ENCODE measurements at regions not wholly inside any gene's neighbourhood (a gene's known extent, or its start where the extent isn't known, plus 50 kb on each side); places are given as distances from the start of the nearest gene placed in this dataset.
"Not testable (repeated sequence)": the region's sequence is repeated elsewhere in the genome, so short reads cannot be mapped to it uniquely, and the experiment has no call there.

DNA sequence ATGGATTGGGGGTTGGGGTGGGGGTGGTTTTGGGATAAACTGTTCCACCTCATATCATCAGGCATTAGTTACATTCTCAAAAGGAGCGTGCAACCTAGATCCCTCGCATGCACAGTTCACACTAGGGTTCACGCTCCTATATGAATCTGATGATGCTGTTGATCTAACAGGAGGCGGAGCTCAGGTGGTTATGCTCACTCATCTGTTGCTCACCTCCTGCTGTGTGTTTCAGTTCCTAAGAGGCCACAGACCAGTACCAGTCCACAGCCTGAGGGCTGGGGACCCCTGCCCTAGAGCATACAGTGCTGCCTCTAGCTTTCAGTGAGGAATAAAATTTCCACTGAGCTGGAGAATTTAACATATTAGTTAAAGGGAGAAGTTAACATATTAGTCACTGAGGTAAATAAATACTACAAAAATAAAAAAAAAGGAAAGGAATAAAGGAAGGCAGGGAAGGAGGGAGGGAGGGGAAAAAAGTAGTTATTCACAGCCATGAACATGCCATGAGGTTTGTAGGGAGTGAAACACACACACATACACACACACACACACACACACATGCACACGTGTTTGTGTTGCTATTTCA lies 612.7 kb upstream of the TBX3 start:
- H3K4me1 ChIP-seq (ENCODE audit: control insufficient read depth in 5 of 5, insufficient read depth in 5 of 5, low read length in 5 of 5), result peaks cover 0 to 13% (median 2%) of the 10 kb centered on the region in 5 donors
- no peak overlapping the region for H3K27ac ChIP-seq (ENCODE audit: low read depth in 1 of 2, low read length in 1 of 2)
- H3K4me3 ChIP-seq, result no peak overlapping the region
- H3K9me3 ChIP-seq (ENCODE audit: control insufficient read depth in 4 of 4, insufficient read depth in 3 of 4, low read length in 3 of 4), result peaks cover 0 to 2% (median 0%) of the 10 kb centered on the region in 4 donors
- TF ChIP-seq, protein P1, sequence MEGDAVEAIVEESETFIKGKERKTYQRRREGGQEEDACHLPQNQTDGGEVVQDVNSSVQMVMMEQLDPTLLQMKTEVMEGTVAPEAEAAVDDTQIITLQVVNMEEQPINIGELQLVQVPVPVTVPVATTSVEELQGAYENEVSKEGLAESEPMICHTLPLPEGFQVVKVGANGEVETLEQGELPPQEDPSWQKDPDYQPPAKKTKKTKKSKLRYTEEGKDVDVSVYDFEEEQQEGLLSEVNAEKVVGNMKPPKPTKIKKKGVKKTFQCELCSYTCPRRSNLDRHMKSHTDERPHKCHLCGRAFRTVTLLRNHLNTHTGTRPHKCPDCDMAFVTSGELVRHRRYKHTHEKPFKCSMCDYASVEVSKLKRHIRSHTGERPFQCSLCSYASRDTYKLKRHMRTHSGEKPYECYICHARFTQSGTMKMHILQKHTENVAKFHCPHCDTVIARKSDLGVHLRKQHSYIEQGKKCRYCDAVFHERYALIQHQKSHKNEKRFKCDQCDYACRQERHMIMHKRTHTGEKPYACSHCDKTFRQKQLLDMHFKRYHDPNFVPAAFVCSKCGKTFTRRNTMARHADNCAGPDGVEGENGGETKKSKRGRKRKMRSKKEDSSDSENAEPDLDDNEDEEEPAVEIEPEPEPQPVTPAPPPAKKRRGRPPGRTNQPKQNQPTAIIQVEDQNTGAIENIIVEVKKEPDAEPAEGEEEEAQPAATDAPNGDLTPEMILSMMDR (IDR thresholded peaks at IDR 0.05; ENCODE audit: control extremely low read depth, extremely low read depth), result no peak
- no peak overlapping the region for H3K9ac ChIP-seq (ENCODE audit: insufficient read depth in 1 of 2, low read length in 2 of 2)
- no peaks in the 10 kb centered on the region for H3K36me3 ChIP-seq (ENCODE audit: control insufficient read depth in 4 of 4, insufficient read depth in 4 of 4, low read length in 4 of 4)
- WGBS, 2 donors, result 85 to 86% methylated on average over 5 of the region's 5 CpGs
- H3K27me3 ChIP-seq (ENCODE audit: control insufficient read depth in 3 of 3, insufficient read depth in 3 of 3, low read length in 2 of 3), result no peaks in the 10 kb centered on the region
- ATAC-seq (ENCODE audit: insufficient read depth, low FRiP score) (no peak), DNase-seq (no peak)

DNA sequence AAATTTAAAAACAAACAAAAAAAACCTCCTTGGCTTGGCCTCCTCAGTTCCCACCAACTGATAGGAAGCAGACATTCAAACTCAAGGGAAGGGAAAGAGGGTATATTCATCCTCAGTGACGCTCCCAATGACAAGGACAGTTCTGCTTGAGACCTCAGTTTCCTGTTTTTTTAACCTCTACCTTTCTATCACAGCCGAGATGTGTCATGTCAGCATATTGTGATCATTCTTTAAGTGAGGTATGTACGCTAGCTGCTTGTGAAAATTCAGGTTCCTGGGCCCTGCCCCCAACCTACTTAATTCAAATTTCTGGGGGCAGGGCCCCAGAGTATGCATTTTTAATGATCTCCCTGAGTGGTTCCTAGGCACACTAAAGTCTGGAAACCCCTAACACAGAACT lies 611.9 kb upstream of the TBX3 start:
- ATAC-seq (ENCODE audit: insufficient read depth, low FRiP score), result no peak
- TF ChIP-seq, protein P1 (IDR thresholded peaks at IDR 0.05; ENCODE audit: control extremely low read depth, extremely low read depth), result no peak
- 64 to 75% methylated on average over 3 of the region's 3 CpGs for WGBS, 2 donors

DNA sequence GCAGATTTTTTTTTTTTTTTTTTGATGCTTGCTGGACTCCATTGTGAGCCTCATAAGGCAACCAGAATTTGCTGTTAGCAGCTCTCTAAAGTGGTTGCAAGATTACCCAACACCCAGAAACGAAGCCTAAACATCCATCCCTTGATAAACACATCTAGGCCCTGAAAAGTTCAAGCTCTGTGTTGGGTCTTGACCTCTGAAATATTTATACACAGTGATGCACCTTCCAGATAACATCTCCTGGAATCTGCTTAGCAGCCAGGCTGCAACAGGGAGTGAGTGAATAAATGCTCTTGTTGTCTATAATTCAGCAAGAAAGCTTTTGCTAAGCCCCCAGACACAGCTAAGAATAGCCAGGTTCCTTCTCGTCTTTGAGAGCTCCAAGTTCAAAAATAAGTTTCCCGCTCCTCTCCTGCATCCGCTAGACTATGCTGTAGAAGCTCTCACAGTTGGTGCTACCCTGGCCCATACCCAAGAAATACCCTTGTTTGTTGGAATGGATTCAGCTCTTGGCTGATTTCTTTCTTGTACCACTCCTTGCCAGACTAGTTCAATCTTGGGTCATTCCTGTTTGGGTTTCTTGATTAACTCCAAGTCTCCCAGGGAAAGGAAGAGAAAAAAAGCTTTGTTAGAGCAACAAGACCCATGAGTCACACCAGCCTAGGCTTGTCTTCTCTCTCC lies 610.6 kb upstream of the TBX3 start:
- Histone ChIP-seq H3K9me3 (ENCODE audit: control insufficient read depth in 4 of 4, insufficient read depth in 3 of 4, low read length in 3 of 4) (peaks cover 0 to 2% (median 0%) of the 10 kb centered on the region in 4 donors), H3K27ac (ENCODE audit: low read depth in 1 of 2, low read length in 1 of 2) (no peak overlapping the region), H3K36me3 (ENCODE audit: control insufficient read depth in 4 of 4, insufficient read depth in 4 of 4, low read length in 4 of 4) (no peaks in the 10 kb centered on the region), H3K9ac (ENCODE audit: insufficient read depth in 1 of 2, low read length in 2 of 2) (no peak overlapping the region), H3K27me3 (ENCODE audit: control insufficient read depth in 3 of 3, insufficient read depth in 3 of 3, low read length in 2 of 3) (no peaks in the 10 kb centered on the region), H3K4me3 (no peak overlapping the region), H3K4me1 (ENCODE audit: control insufficient read depth in 5 of 5, insufficient read depth in 5 of 5, low read length in 5 of 5) (peaks cover 0 to 13% (median 2%) of the 10 kb centered on the region in 5 donors)
- ATAC-seq (ENCODE audit: insufficient read depth, low FRiP score) (no peak), DNase-seq (peak; percentile 30 to 69 (median 58))
- TF ChIP-seq, protein P1 (IDR thresholded peaks at IDR 0.05; ENCODE audit: control extremely low read depth, extremely low read depth), result no peak
- WGBS, 2 donors, result 38 to 65% methylated on average over 4 of the region's 4 CpGs

More for the DNA sequence above, 611.9 kb upstream of the TBX3 start:
- H3K4me3 ChIP-seq, result no peak overlapping the region
- H3K9ac ChIP-seq (ENCODE audit: insufficient read depth in 1 of 2, low read length in 2 of 2), result no peak overlapping the region
- no peak for DNase-seq
- no peaks in the 10 kb centered on the region for H3K27me3 ChIP-seq (ENCODE audit: control insufficient read depth in 3 of 3, insufficient read depth in 3 of 3, low read length in 2 of 3)
- peaks cover 0 to 2% (median 0%) of the 10 kb centered on the region in 4 donors for H3K9me3 ChIP-seq (ENCODE audit: control insufficient read depth in 4 of 4, insufficient read depth in 3 of 4, low read length in 3 of 4)
- H3K36me3 ChIP-seq (ENCODE audit: control insufficient read depth in 4 of 4, insufficient read depth in 4 of 4, low read length in 4 of 4), result no peaks in the 10 kb centered on the region
- H3K27ac ChIP-seq (ENCODE audit: low read depth in 1 of 2, low read length in 1 of 2), result no peak overlapping the region
- peaks cover 0 to 13% (median 2%) of the 10 kb centered on the region in 5 donors for H3K4me1 ChIP-seq (ENCODE audit: control insufficient read depth in 5 of 5, insufficient read depth in 5 of 5, low read length in 5 of 5)

DNA sequence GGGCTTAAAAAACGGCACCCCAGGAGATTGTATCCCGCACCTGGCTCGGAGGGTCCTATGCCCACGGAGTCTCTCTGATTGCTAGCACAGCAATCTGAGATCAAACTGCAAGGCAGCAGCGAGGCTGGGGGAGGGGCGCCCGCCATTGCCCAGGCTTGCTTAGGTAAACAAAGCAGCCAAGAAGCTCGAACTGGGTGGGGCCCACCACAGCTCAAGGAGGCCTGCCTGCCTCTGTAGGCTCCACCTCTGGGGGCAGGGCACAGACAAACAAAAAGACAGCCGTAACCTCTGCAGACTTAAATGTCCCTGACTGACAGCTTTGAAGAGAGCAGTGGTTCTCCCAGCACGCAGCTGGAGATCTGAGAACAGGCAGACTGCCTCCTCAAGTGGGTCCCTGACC lies 601.5 kb upstream of the TBX3 start:
- H3K9me3 ChIP-seq (ENCODE audit: control insufficient read depth in 4 of 4, insufficient read depth in 3 of 4, low read length in 3 of 4); ATAC-seq (ENCODE audit: insufficient read depth, low FRiP score); H3K4me1 ChIP-seq (ENCODE audit: control insufficient read depth in 5 of 5, insufficient read depth in 5 of 5, low read length in 5 of 5); H3K36me3 ChIP-seq (ENCODE audit: control insufficient read depth in 4 of 4, insufficient read depth in 4 of 4, low read length in 4 of 4); H3K4me3 ChIP-seq; DNase-seq; H3K27me3 ChIP-seq (ENCODE audit: control insufficient read depth in 3 of 3, insufficient read depth in 3 of 3, low read length in 2 of 3); H3K27ac ChIP-seq (ENCODE audit: low read depth in 1 of 2, low read length in 1 of 2); H3K9ac ChIP-seq (ENCODE audit: insufficient read depth in 1 of 2, low read length in 2 of 2): not testable (repeated sequence)
- WGBS, 2 donors, result 79 to 90% methylated on average over 7 to 10 of the region's 10 CpGs
